Testis (tissue), 2 donors: ENCODE measurements at regions not wholly inside any gene's neighbourhood (a gene's known extent, or its start where the extent isn't known, plus 50 kb on each side); places are given as distances from the start of the nearest gene placed in this dataset.

Experiments used
- CTCF ChIP-seq, 3 experiments: fragments of 450-650 bp in 2 of 3; fragments of 200-600 bp in 1 of 3; sonication (generic) in 1 of 3; IDR thresholded peaks; one replicate each; pipeline ENCODE4 v1.5.1; 2016 to 2019; ENCODE audit warnings: antibody characterized with exemption in 3 of 3, mild to moderate bottlenecking in 2 of 3, moderate library complexity in 1 of 3
- POLR2A ChIP-seq: fragments of 450-650 bp; IDR thresholded peaks from one replicate; pipeline ENCODE4 v1.6.1; 2017; ENCODE audit warnings: antibody characterized with exemption, mild to moderate bottlenecking, moderate library complexity

- TF ChIP-seq POLR2A (no peak), CTCF (IDR thresholded peaks at IDR 0.05) (no peak)
Observed at GRCh38 chr2:104493698-104494097, 360.2 kb upstream of the POU3F3 start.
